ENCODE measurements at regions not wholly inside any gene's neighbourhood (a gene's known extent, or its start where the extent isn't known, plus 50 kb on each side); places are given as distances from the start of the nearest gene placed in this dataset.

- TF ChIP-seq GATA2 (IDR thresholded peaks at IDR 0.05; ENCODE audit: low read depth, low read length) (no peak), GATA3 (IDR thresholded peaks at IDR 0.05; ENCODE audit: low read depth, low read length) (no peak)
Measured at GRCh38 chr4:14452764-14453163, 549.5 kb upstream of the CPEB2 start.

GRCh38 chr4:14458463-14458862 lies 543.8 kb upstream of the CPEB2 start:
- TF ChIP-seq GATA2 (IDR thresholded peaks at IDR 0.05; ENCODE audit: low read depth, low read length) (no peak), GATA3 (IDR thresholded peaks at IDR 0.05; ENCODE audit: low read depth, low read length) (no peak)

- no peak for TF ChIP-seq GATA3 (IDR thresholded peaks at IDR 0.05; ENCODE audit: low read depth, low read length)
- TF ChIP-seq GATA2 (IDR thresholded peaks at IDR 0.05; ENCODE audit: low read depth, low read length): no peak
Measured at GRCh38 chr4:14465057-14465456, 537.2 kb upstream of the CPEB2 start.

- TF ChIP-seq GATA3 (IDR thresholded peaks at IDR 0.05; ENCODE audit: low read depth, low read length) (no peak), GATA2 (IDR thresholded peaks at IDR 0.05; ENCODE audit: low read depth, low read length) (no peak)
Measured at GRCh38 chr4:14465507-14465906, 536.8 kb upstream of the CPEB2 start.

- TF ChIP-seq GATA3 (IDR thresholded peaks at IDR 0.05; ENCODE audit: low read depth, low read length): no peak
- no peak for TF ChIP-seq GATA2 (IDR thresholded peaks at IDR 0.05; ENCODE audit: low read depth, low read length)
Measured at GRCh38 chr4:14478504-14478903, 523.8 kb upstream of the CPEB2 start.

- no peak for TF ChIP-seq GATA3 (IDR thresholded peaks at IDR 0.05; ENCODE audit: low read depth, low read length)
- no peak for TF ChIP-seq GATA2 (IDR thresholded peaks at IDR 0.05; ENCODE audit: low read depth, low read length)
Measured at GRCh38 chr4:14496408-14496807, 505.9 kb upstream of the CPEB2 start.

GRCh38 chr4:14496969-14497368 lies 505.3 kb upstream of the CPEB2 start:
- no peak for TF ChIP-seq GATA2 (IDR thresholded peaks at IDR 0.05; ENCODE audit: low read depth, low read length)

- TF ChIP-seq GATA3 (IDR thresholded peaks at IDR 0.05; ENCODE audit: low read depth, low read length): no peak
- no peak for TF ChIP-seq GATA2 (IDR thresholded peaks at IDR 0.05; ENCODE audit: low read depth, low read length)
Measured at GRCh38 chr4:14504162-14504561, 498.1 kb upstream of the CPEB2 start.

- TF ChIP-seq GATA2 (IDR thresholded peaks at IDR 0.05; ENCODE audit: low read depth, low read length) (no peak), GATA3 (IDR thresholded peaks at IDR 0.05; ENCODE audit: low read depth, low read length) (no peak)
Measured at GRCh38 chr4:14513471-14513870, 488.8 kb upstream of the CPEB2 start.

- TF ChIP-seq GATA2 (IDR thresholded peaks at IDR 0.05; ENCODE audit: low read depth, low read length) (no peak), GATA3 (IDR thresholded peaks at IDR 0.05; ENCODE audit: low read depth, low read length) (no peak)
Measured at GRCh38 chr4:14515556-14515955, 486.7 kb upstream of the CPEB2 start.

- TF ChIP-seq GATA2 (IDR thresholded peaks at IDR 0.05; ENCODE audit: low read depth, low read length): no peak
- no peak for TF ChIP-seq GATA3 (IDR thresholded peaks at IDR 0.05; ENCODE audit: low read depth, low read length)
Measured at GRCh38 chr4:14518136-14518535, 484.1 kb upstream of the CPEB2 start.

GRCh38 chr4:14520171-14520570 lies 482.1 kb upstream of the CPEB2 start:
- TF ChIP-seq GATA3 (IDR thresholded peaks at IDR 0.05; ENCODE audit: low read depth, low read length) (0 out of 2 replicates have a peak, but pooled peaks have one; percentile 37), GATA2 (IDR thresholded peaks at IDR 0.05; ENCODE audit: low read depth, low read length) (peak; percentile 43; the same call in 1 of the 2 replicates)

GRCh38 chr4:14524276-14524675 lies 478.0 kb upstream of the CPEB2 start:
- TF ChIP-seq GATA2 (IDR thresholded peaks at IDR 0.05; ENCODE audit: low read depth, low read length) (no peak), GATA3 (IDR thresholded peaks at IDR 0.05; ENCODE audit: low read depth, low read length) (no peak)

GRCh38 chr4:14528918-14529317 lies 473.4 kb upstream of the CPEB2 start:
- TF ChIP-seq GATA3 (IDR thresholded peaks at IDR 0.05; ENCODE audit: low read depth, low read length) (no peak), GATA2 (IDR thresholded peaks at IDR 0.05; ENCODE audit: low read depth, low read length) (no peak)

GRCh38 chr4:14529653-14530052 lies 472.6 kb upstream of the CPEB2 start:
- TF ChIP-seq GATA3 (IDR thresholded peaks at IDR 0.05; ENCODE audit: low read depth, low read length): no peak
- no peak for TF ChIP-seq GATA2 (IDR thresholded peaks at IDR 0.05; ENCODE audit: low read depth, low read length)

- no peak for TF ChIP-seq GATA3 (IDR thresholded peaks at IDR 0.05; ENCODE audit: low read depth, low read length)
- TF ChIP-seq GATA2 (IDR thresholded peaks at IDR 0.05; ENCODE audit: low read depth, low read length): no peak
Measured at GRCh38 chr4:14532436-14532835, 469.8 kb upstream of the CPEB2 start.

All from SH-SY5Y (cell line).